ENCODE measurements at regions not wholly inside any gene's neighbourhood (a gene's known extent, or its start where the extent isn't known, plus 50 kb on each side); places are given as distances from the start of the nearest gene placed in this dataset.

DNA sequence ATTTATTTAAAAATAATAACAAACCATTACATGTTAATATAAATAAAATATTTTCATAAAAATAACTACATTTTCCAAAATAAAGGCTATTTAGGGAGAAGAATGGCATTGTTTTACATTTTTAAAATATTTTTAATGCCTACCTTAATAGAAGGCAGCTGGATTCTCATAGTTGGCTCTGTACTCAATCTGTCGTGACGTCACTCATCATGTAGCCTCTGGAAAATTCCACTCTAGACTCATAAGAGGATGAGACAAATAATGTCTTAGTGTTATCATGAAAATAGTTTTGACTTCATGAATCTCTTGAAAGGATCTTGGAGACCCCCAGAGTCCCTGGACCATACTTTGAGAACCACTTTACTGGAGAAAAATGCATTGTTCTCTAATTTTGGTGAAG, 93.1 kb downstream of the NXNL2 start:
- no peak for TF ChIP-seq POLR2A (IDR thresholded peaks at IDR 0.05; ENCODE audit: low read depth, low read length)
- TF ChIP-seq POLR2AphosphoS5 (IDR thresholded peaks at IDR 0.05; ENCODE audit: low read depth, low read length) = no peak
- no peak for TF ChIP-seq TAF1 (IDR thresholded peaks at IDR 0.05; ENCODE audit: borderline replicate concordance, low read depth, low read length)
